HG03354 (cell line): ENCODE measurements at regions not wholly inside any gene's neighbourhood (a gene's known extent, or its start where the extent isn't known, plus 50 kb on each side); places are given as distances from the start of the nearest gene placed in this dataset.
"Not testable (repeated sequence)": the region's sequence is repeated elsewhere in the genome, so short reads cannot be mapped to it uniquely, and the experiment has no call there.

Experiments
- ATAC-seq: cut with Tn5 transposase; IDR thresholded peaks from one replicate; pipeline ENCODE4 v1.9.1; 2021; ENCODE audit warnings: mild to moderate bottlenecking; ENCODE audit not compliant: unreplicated experiment, poor library complexity, severe bottlenecking

- ATAC-seq: no peak
Observed at GRCh38 chr3:94311651-94312050, 248.8 kb downstream of the NSUN3 start.

GRCh38 chr3:94314218-94314883, 251.5 kb downstream of the NSUN3 start:
- no peak for ATAC-seq

GRCh38 chr3:94317017-94317416, 254.2 kb downstream of the NSUN3 start:
- ATAC-seq: no peak

GRCh38 chr3:94323596-94323995, 260.7 kb downstream of the NSUN3 start:
- ATAC-seq: no peak

GRCh38 chr3:94331831-94332230, 269.0 kb downstream of the NSUN3 start:
- no peak for ATAC-seq

- no peak for ATAC-seq
Observed at GRCh38 chr3:94336046-94336753, 273.3 kb downstream of the NSUN3 start.

- ATAC-seq: no peak
Observed at GRCh38 chr3:94345101-94345500, 282.2 kb downstream of the NSUN3 start.

- ATAC-seq: no peak
Observed at GRCh38 chr3:94349310-94349878, 286.5 kb downstream of the NSUN3 start.

- no peak for ATAC-seq
Observed at GRCh38 chr3:94356581-94356980, 293.7 kb downstream of the NSUN3 start.

- no peak for ATAC-seq
Observed at GRCh38 chr3:94359996-94360395, 297.1 kb downstream of the NSUN3 start.

GRCh38 chr3:94360987-94361386, 298.1 kb downstream of the NSUN3 start:
- ATAC-seq: no peak

GRCh38 chr3:94362393-94362792, 299.5 kb downstream of the NSUN3 start:
- no peak for ATAC-seq

- no peak for ATAC-seq
Observed at GRCh38 chr3:94365006-94365405, 302.1 kb downstream of the NSUN3 start.

- ATAC-seq: no peak
Observed at GRCh38 chr3:94372026-94372425, 309.2 kb downstream of the NSUN3 start.

GRCh38 chr3:94373456-94373855, 310.6 kb downstream of the NSUN3 start:
- no peak for ATAC-seq

GRCh38 chr3:94374439-94375161, 311.7 kb downstream of the NSUN3 start:
- ATAC-seq: no peak

- not testable (repeated sequence) for ATAC-seq
Observed at GRCh38 chr3:94377123-94377696, 314.3 kb downstream of the NSUN3 start.

- not testable (repeated sequence) for ATAC-seq
Observed at GRCh38 chr3:94377863-94378262, 315.0 kb downstream of the NSUN3 start.

- ATAC-seq: no peak
Observed at GRCh38 chr3:94378322-94378721, 315.5 kb downstream of the NSUN3 start.

GRCh38 chr3:94379264-94379663, 316.4 kb downstream of the NSUN3 start:
- no peak for ATAC-seq
